ENCODE measurements at regions not wholly inside any gene's neighbourhood (a gene's known extent, or its start where the extent isn't known, plus 50 kb on each side); places are given as distances from the start of the nearest gene placed in this dataset.

- TF ChIP-seq RAD21 (IDR thresholded peaks at IDR 0.05; ENCODE audit: low read depth) = no peak
- no peak for TF ChIP-seq EZH2 (IDR thresholded peaks at IDR 0.05)
- TF ChIP-seq, protein P1, sequence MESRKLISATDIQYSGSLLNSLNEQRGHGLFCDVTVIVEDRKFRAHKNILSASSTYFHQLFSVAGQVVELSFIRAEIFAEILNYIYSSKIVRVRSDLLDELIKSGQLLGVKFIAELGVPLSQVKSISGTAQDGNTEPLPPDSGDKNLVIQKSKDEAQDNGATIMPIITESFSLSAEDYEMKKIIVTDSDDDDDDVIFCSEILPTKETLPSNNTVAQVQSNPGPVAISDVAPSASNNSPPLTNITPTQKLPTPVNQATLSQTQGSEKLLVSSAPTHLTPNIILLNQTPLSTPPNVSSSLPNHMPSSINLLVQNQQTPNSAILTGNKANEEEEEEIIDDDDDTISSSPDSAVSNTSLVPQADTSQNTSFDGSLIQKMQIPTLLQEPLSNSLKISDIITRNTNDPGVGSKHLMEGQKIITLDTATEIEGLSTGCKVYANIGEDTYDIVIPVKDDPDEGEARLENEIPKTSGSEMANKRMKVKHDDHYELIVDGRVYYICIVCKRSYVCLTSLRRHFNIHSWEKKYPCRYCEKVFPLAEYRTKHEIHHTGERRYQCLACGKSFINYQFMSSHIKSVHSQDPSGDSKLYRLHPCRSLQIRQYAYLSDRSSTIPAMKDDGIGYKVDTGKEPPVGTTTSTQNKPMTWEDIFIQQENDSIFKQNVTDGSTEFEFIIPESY (IDR thresholded peaks at IDR 0.05; ENCODE audit: extremely low read depth, insufficient replicate concordance, low read length) = no peak
- TF ChIP-seq SIN3A (IDR thresholded peaks at IDR 0.05; ENCODE audit: low read depth) = no peak
- no peak for TF ChIP-seq ZNF274 (IDR thresholded peaks at IDR 0.05; ENCODE audit: low read depth, low read length)
- TF ChIP-seq, protein P2, sequence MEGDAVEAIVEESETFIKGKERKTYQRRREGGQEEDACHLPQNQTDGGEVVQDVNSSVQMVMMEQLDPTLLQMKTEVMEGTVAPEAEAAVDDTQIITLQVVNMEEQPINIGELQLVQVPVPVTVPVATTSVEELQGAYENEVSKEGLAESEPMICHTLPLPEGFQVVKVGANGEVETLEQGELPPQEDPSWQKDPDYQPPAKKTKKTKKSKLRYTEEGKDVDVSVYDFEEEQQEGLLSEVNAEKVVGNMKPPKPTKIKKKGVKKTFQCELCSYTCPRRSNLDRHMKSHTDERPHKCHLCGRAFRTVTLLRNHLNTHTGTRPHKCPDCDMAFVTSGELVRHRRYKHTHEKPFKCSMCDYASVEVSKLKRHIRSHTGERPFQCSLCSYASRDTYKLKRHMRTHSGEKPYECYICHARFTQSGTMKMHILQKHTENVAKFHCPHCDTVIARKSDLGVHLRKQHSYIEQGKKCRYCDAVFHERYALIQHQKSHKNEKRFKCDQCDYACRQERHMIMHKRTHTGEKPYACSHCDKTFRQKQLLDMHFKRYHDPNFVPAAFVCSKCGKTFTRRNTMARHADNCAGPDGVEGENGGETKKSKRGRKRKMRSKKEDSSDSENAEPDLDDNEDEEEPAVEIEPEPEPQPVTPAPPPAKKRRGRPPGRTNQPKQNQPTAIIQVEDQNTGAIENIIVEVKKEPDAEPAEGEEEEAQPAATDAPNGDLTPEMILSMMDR (IDR thresholded peaks at IDR 0.05 in 2 of 3, conservative IDR thresholded peaks at IDR 0.05 in 1 of 3; ENCODE audit: borderline replicate concordance in 1 of 3, insufficient read depth in 1 of 3, low read depth in 2 of 3, low read length in 2 of 3) = no peak
- no peak for TF ChIP-seq POLR2A (IDR thresholded peaks at IDR 0.05; ENCODE audit: borderline replicate concordance, extremely low read depth, insufficient read depth, insufficient read length)
- TF ChIP-seq CBX3 (IDR thresholded peaks at IDR 0.05; ENCODE audit: low read depth) = no peak
- TF ChIP-seq, protein P3, sequence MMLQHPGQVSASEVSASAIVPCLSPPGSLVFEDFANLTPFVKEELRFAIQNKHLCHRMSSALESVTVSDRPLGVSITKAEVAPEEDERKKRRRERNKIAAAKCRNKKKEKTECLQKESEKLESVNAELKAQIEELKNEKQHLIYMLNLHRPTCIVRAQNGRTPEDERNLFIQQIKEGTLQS (IDR thresholded peaks at IDR 0.05) = no peak
- no peak for TF ChIP-seq ZFX (IDR thresholded peaks at IDR 0.05)
- TF ChIP-seq EGR1 (IDR thresholded peaks at IDR 0.05; ENCODE audit: low read depth) = no peak
- no peak for TF ChIP-seq CEBPB (IDR thresholded peaks at IDR 0.05; ENCODE audit: low read depth)
- no peak for TF ChIP-seq JUND (IDR thresholded peaks at IDR 0.05)
- H3K4me2 ChIP-seq (ENCODE audit: low read length) = no peak overlapping the region
- H3K79me2 ChIP-seq (ENCODE audit: insufficient read depth, low read length) = no peaks in the 10 kb centered on the region
- ATAC-seq = no peak
- no TSS peak for BruUV-seq (replicated peaks)
- no peaks in the 10 kb centered on the region for H3K36me3 ChIP-seq (ENCODE audit: control insufficient read depth in 1 of 2, insufficient read depth in 2 of 2, low read length in 2 of 2)
- ChIA-PET RAD21 (ENCODE audit: low non-redundant PET in 1 of 2, low total read pairs in 2 of 2, uncharacterized antibody in 2 of 2, unreplicated experiment in 2 of 2) (no interaction called here), CTCF (no interaction called here), POLR2A (no interaction called here)
- no peaks in the 10 kb centered on the region for H3K27me3 ChIP-seq (ENCODE audit: insufficient read depth, low read length)
- intact Hi-C loops (cut with micrococcal nuclease) = no loop called here
- H3K9me2 ChIP-seq (ENCODE audit: insufficient read depth) = no peaks in the 10 kb centered on the region; the same call in 1 of the 2 replicates
- no peak for DNase-seq (ENCODE audit: low read depth, low spot score)
- H3K9me3 ChIP-seq (ENCODE audit: control insufficient read depth in 1 of 2, insufficient read depth in 1 of 2, low read depth in 1 of 2, low read length in 2 of 2) = no peaks in the 10 kb centered on the region
- no peak overlapping the region for H3K4me3 ChIP-seq (replicated peaks in 1 of 2; ENCODE audit: low read depth in 1 of 2, low read length in 2 of 2)
- no peaks in the 10 kb centered on the region for H3K4me1 ChIP-seq (ENCODE audit: control insufficient read depth in 1 of 2, insufficient read depth in 2 of 2, low read length in 2 of 2)
- no peak overlapping the region for H3K27ac ChIP-seq (ENCODE audit: low read depth, low read length)
- no peak overlapping the region for H3K9ac ChIP-seq (ENCODE audit: low read length)
- H2AFZ ChIP-seq (ENCODE audit: low read depth, low read length, poor library complexity, severe bottlenecking) = no peak overlapping the region
- no peaks in the 10 kb centered on the region for H4K20me1 ChIP-seq (ENCODE audit: insufficient read depth)
Observed at GRCh38 chr6:167475947-167476346, 151.1 kb downstream of the TTLL2 start.

Measured in HCT116 (cell line).